H54 (cell line): ENCODE measurements at regions not wholly inside any gene's neighbourhood (a gene's known extent, or its start where the extent isn't known, plus 50 kb on each side); places are given as distances from the start of the nearest gene placed in this dataset.
A peak's percentile ranks its signal among the peaks of the same experiment; 100 is the strongest.
"Not testable (repeated sequence)": the region's sequence is repeated elsewhere in the genome, so short reads cannot be mapped to it uniquely, and the experiment has no call there.

Experiments
- DNase-seq: peaks from one replicate; pipeline ENCODE4 v3.0.0; 2011; ENCODE audit warnings: low spot score, mixed read lengths; ENCODE audit not compliant: insufficient read length
- FAIRE-seq: peaks from 3 replicates; lab custom pipeline; 2011; peaks lifted over from hg19 to GRCh38; lab: Jason Lieb, UNC
- POLR2A ChIP-seq: IDR thresholded peaks from 2 replicates; pipeline ENCODE4 v1.6.1; 2011; ENCODE audit warnings: low read depth, mild to moderate bottlenecking, low read length

GRCh38 chr16:29117631-29118030, 132.8 kb downstream of the LAT start:
- FAIRE-seq: no peak
- DNase-seq: no peak
- no peak for TF ChIP-seq POLR2A

GRCh38 chr16:29116980-29117379, 132.1 kb downstream of the LAT start:
- FAIRE-seq: no peak
- no peak for DNase-seq
- TF ChIP-seq POLR2A: no peak

GRCh38 chr16:29116207-29116606, 131.4 kb downstream of the LAT start:
- not testable (repeated sequence) for DNase-seq, FAIRE-seq

GRCh38 chr16:29115802-29116141, 130.9 kb downstream of the LAT start:
- not testable (repeated sequence) for DNase-seq, FAIRE-seq

GRCh38 chr16:29114989-29115801, 130.3 kb downstream of the LAT start:
- not testable (repeated sequence) for FAIRE-seq
- peak; percentile 34 for DNase-seq

GRCh38 chr16:29114574-29114973, 129.7 kb downstream of the LAT start:
- FAIRE-seq (no peak), DNase-seq (no peak)
- TF ChIP-seq POLR2A: no peak

GRCh38 chr16:29113446-29113845, 128.6 kb downstream of the LAT start:
- not testable (repeated sequence) for FAIRE-seq, DNase-seq

- FAIRE-seq (no peak), DNase-seq (no peak)
- no peak for TF ChIP-seq POLR2A
These were observed 128.0 kb downstream of the LAT start for GRCh38 chr16:29112755-29113347.

GRCh38 chr16:29111901-29112680, 127.2 kb downstream of the LAT start:
- FAIRE-seq: not testable (repeated sequence)

GRCh38 chr16:29111421-29111820, 126.6 kb downstream of the LAT start:
- DNase-seq (no peak), FAIRE-seq (no peak)
- no peak for TF ChIP-seq POLR2A

More at GRCh38 chr16:29111901-29112680, 127.2 kb downstream of the LAT start:
- DNase-seq: not testable (repeated sequence)

- not testable (repeated sequence) for FAIRE-seq, DNase-seq
These were observed 123.8 kb downstream of the LAT start for GRCh38 chr16:29108625-29109169.

- DNase-seq (no peak), FAIRE-seq (no peak)
- no peak for TF ChIP-seq POLR2A
These were observed 122.4 kb downstream of the LAT start for GRCh38 chr16:29107299-29107698.

GRCh38 chr16:29106259-29106908, 121.5 kb downstream of the LAT start:
- not testable (repeated sequence) for FAIRE-seq

GRCh38 chr16:29104600-29104999, 119.7 kb downstream of the LAT start:
- FAIRE-seq, DNase-seq: not testable (repeated sequence)

More at GRCh38 chr16:29106259-29106908, 121.5 kb downstream of the LAT start:
- not testable (repeated sequence) for DNase-seq

- DNase-seq: not testable (repeated sequence)
These were observed 113.1 kb downstream of the LAT start for GRCh38 chr16:29097965-29098364.

GRCh38 chr16:29094729-29095624, 110.1 kb downstream of the LAT start:
- DNase-seq: not testable (repeated sequence)
- FAIRE-seq: peak; percentile 100

More at GRCh38 chr16:29097965-29098364, 113.1 kb downstream of the LAT start:
- not testable (repeated sequence) for FAIRE-seq

- DNase-seq, FAIRE-seq: not testable (repeated sequence)
These were observed 109.5 kb downstream of the LAT start for GRCh38 chr16:29094325-29094724.

- peak; percentile 33 for FAIRE-seq
- not testable (repeated sequence) for DNase-seq
These were observed 104.8 kb downstream of the LAT start for GRCh38 chr16:29089679-29090078.
